ENCODE measurements at regions not wholly inside any gene's neighbourhood (a gene's known extent, or its start where the extent isn't known, plus 50 kb on each side); places are given as distances from the start of the nearest gene placed in this dataset.

- intact Hi-C loops (cut with micrococcal nuclease; ENCODE audit: unreplicated experiment): no loop called here
- no TSS peak for BruUV-seq (replicated peaks)
- no peak overlapping the region for H3K27ac ChIP-seq (ENCODE audit: low read length)
- TF ChIP-seq SIN3A (IDR thresholded peaks at IDR 0.05; ENCODE audit: borderline replicate concordance, insufficient read depth, low read depth, low read length): no peak
- no peak for TF ChIP-seq POLR2AphosphoS5 (IDR thresholded peaks at IDR 0.05; ENCODE audit: low read depth, low read length)
- TF ChIP-seq, protein P1, sequence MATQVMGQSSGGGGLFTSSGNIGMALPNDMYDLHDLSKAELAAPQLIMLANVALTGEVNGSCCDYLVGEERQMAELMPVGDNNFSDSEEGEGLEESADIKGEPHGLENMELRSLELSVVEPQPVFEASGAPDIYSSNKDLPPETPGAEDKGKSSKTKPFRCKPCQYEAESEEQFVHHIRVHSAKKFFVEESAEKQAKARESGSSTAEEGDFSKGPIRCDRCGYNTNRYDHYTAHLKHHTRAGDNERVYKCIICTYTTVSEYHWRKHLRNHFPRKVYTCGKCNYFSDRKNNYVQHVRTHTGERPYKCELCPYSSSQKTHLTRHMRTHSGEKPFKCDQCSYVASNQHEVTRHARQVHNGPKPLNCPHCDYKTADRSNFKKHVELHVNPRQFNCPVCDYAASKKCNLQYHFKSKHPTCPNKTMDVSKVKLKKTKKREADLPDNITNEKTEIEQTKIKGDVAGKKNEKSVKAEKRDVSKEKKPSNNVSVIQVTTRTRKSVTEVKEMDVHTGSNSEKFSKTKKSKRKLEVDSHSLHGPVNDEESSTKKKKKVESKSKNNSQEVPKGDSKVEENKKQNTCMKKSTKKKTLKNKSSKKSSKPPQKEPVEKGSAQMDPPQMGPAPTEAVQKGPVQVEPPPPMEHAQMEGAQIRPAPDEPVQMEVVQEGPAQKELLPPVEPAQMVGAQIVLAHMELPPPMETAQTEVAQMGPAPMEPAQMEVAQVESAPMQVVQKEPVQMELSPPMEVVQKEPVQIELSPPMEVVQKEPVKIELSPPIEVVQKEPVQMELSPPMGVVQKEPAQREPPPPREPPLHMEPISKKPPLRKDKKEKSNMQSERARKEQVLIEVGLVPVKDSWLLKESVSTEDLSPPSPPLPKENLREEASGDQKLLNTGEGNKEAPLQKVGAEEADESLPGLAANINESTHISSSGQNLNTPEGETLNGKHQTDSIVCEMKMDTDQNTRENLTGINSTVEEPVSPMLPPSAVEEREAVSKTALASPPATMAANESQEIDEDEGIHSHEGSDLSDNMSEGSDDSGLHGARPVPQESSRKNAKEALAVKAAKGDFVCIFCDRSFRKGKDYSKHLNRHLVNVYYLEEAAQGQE (IDR thresholded peaks at IDR 0.05; ENCODE audit: insufficient read depth in 1 of 2, low read depth in 2 of 2, low read length in 1 of 2): no peak
- no peak for TF ChIP-seq TCF7L2 (IDR thresholded peaks at IDR 0.05; ENCODE audit: low read depth, low read length)
- no peak for TF ChIP-seq CTCF (IDR thresholded peaks at IDR 0.05)
- no peaks in the 10 kb centered on the region for H3K36me3 ChIP-seq (ENCODE audit: control insufficient read depth, insufficient read depth, low read length)
- CTCF ChIA-PET: no interaction called here
- ATAC-seq (no peak), DNase-seq (ENCODE audit: low read depth, low spot score) (no peak)
- in situ Hi-C loops (cut with HindIII; ENCODE audit: low pct_unique_long_range_greater_than_20kb, low sequenced_read_pairs): no loop called here
- H3K9me3 ChIP-seq (ENCODE audit: control insufficient read depth, insufficient read depth, low read depth, low read length): no peaks in the 10 kb centered on the region
- POLR2A ChIA-PET: no interaction called here
- H3K4me3 ChIP-seq (ENCODE audit: low read depth in 2 of 2, low read length in 2 of 2): no peak overlapping the region
- H3K4me1 ChIP-seq (ENCODE audit: control insufficient read depth, insufficient read depth, low read length): no peaks in the 10 kb centered on the region
- H3K27me3 ChIP-seq (ENCODE audit: control insufficient read depth, insufficient read depth, low read length): no peaks in the 10 kb centered on the region
These were observed 117.5 kb downstream of the NAV1 start for GRCh38 chr1:201656311-201657032.

DNA sequence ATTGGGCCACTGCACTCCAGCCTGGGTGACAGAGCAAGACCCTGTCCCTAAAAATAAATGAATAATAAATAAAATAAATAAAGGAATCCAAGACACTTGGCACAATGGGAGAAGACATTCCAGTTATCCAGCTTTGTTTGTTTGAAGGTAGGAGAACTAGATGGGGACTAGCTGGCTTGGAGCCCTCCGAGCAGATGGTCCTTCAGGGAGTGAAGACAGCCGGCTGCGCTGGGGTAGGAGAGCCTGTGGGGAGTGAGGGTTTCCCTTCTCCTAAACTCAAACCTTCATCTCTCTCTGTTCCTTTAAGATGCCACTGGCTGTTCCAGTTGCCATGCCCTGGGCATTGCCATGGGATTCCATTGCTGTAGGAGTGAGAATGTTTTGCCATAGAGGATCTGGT, 120.6 kb downstream of the NAV1 start:
- DNase-seq (ENCODE audit: low read depth, low spot score) (no peak), ATAC-seq (no peak)
- BruUV-seq (replicated peaks): no TSS peak
- Histone ChIP-seq H3K4me1 (ENCODE audit: control insufficient read depth, insufficient read depth, low read length) (no peaks in the 10 kb centered on the region), H3K27ac (ENCODE audit: low read length) (no peak overlapping the region), H3K27me3 (ENCODE audit: control insufficient read depth, insufficient read depth, low read length) (no peaks in the 10 kb centered on the region), H3K9me3 (ENCODE audit: control insufficient read depth, insufficient read depth, low read depth, low read length) (no peaks in the 10 kb centered on the region), H3K4me3 (ENCODE audit: low read depth in 2 of 2, low read length in 2 of 2) (no peak overlapping the region), H3K36me3 (ENCODE audit: control insufficient read depth, insufficient read depth, low read length) (no peaks in the 10 kb centered on the region)
- in situ Hi-C loops (cut with HindIII; ENCODE audit: low pct_unique_long_range_greater_than_20kb, low sequenced_read_pairs): no loop called here
- intact Hi-C loops (cut with micrococcal nuclease; ENCODE audit: unreplicated experiment): no loop called here
- POLR2A ChIA-PET: interaction anchor here (0.6 kb wide), 1 partner anchor 8 kb away, joined by 5 read pairs; no protein-coding TSS in a partner anchor
- TF ChIP-seq POLR2AphosphoS5 (IDR thresholded peaks at IDR 0.05; ENCODE audit: low read depth, low read length) (no peak), SIN3A (IDR thresholded peaks at IDR 0.05; ENCODE audit: borderline replicate concordance, insufficient read depth, low read depth, low read length) (no peak), CTCF (IDR thresholded peaks at IDR 0.05) (no peak), TCF7L2 (IDR thresholded peaks at IDR 0.05; ENCODE audit: low read depth, low read length) (no peak)
- TF ChIP-seq, protein P1 (IDR thresholded peaks at IDR 0.05; ENCODE audit: insufficient read depth in 1 of 2, low read depth in 2 of 2, low read length in 1 of 2): no peak
- CTCF ChIA-PET: no interaction called here
